ENCODE measurements at regions not wholly inside any gene's neighbourhood (a gene's known extent, or its start where the extent isn't known, plus 50 kb on each side); places are given as distances from the start of the nearest gene placed in this dataset.
"Not testable (repeated sequence)": the region's sequence is repeated elsewhere in the genome, so short reads cannot be mapped to it uniquely, and the experiment has no call there.

- no peak for DNase-seq (ENCODE audit: low read depth in 2 of 2, low spot score in 1 of 2)
These were observed 255.8 kb downstream of the FAM43A start for GRCh38 chr3:194941360-194941955.

DNA sequence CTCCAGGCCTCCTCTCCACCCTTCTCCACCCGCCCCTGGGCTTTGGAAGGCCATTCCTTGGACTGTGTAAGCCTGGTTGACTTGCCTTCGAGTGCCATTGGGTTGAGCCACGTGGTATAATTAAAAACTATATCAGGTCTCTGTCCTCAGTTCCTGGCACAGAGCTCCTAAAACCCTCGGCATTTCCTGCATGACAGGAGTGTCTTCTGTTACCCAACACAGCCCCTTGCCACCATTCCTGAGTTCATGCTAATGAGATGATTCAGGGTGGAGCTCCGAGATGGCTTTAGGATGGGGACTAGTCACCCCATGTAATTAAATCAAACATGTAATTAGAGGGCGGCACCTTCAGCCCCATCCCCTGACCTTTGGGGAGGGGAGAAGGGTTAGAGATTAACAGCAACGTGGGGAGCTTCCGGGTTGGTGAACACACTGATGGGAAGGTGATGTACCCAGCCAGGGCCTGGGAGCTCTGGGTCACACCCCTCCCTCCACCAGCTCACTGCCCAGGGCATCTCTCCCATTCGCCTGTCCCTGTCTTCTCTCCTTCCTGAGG lies 256.4 kb downstream of the FAM43A start:
- no peak for DNase-seq (ENCODE audit: low read depth in 2 of 2, low spot score in 1 of 2)

GRCh38 chr3:194944526-194944925 lies 258.8 kb downstream of the FAM43A start:
- no peak for DNase-seq (ENCODE audit: low read depth in 2 of 2, low spot score in 1 of 2)

DNA sequence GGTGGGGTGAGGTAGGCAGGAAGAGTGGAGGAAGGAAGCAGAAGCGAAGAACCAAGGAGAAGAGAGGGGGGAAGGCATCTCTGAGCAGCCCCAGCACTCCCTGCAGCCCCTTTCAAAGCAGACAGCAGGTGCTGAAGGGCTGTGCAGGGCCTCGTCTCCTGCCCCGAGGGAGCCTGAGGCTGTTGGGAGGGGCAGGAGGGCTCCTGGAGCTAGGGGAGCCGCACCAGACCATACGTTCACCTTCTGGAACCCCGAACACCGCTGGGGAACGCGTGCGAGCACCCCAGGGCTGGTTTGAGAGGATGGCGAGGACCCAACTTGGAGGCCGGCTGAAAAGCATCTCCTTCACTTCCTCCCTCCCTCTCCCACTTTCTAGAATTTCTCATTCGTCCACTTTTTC lies 259.8 kb downstream of the FAM43A start:
- no peak for DNase-seq (ENCODE audit: low read depth in 2 of 2, low spot score in 1 of 2)

- no peak for DNase-seq (ENCODE audit: low read depth in 2 of 2, low spot score in 1 of 2)
These were observed 260.4 kb downstream of the FAM43A start for GRCh38 chr3:194946091-194946490.

GRCh38 chr3:194949592-194949991 lies 263.9 kb downstream of the FAM43A start:
- DNase-seq (ENCODE audit: low read depth in 2 of 2, low spot score in 1 of 2) = no peak

GRCh38 chr3:194950906-194951628 lies 265.4 kb downstream of the FAM43A start:
- no peak for DNase-seq (ENCODE audit: low read depth in 2 of 2, low spot score in 1 of 2)

DNA sequence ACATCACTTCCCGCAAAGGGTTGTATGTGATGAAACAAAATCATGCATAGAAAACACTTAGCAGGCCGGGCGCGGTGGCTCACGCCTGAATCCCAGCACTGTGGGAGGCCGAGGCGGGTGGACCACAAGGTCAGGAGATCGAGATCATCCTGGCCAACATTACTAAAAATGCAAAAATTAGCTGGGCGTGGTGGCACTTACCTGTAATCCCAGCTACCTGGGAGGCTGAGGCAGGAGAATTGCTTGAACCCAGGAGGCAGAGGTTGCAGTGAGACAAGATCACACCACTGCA lies 265.9 kb downstream of the FAM43A start:
- not testable (repeated sequence) for DNase-seq (ENCODE audit: low read depth in 2 of 2, low spot score in 1 of 2)

GRCh38 chr3:194951931-194952582 lies 266.4 kb downstream of the FAM43A start:
- DNase-seq (ENCODE audit: low read depth in 2 of 2, low spot score in 1 of 2) = no peak

GRCh38 chr3:194952841-194953241 lies 267.2 kb downstream of the FAM43A start:
- no peak for DNase-seq (ENCODE audit: low read depth in 2 of 2, low spot score in 1 of 2)

GRCh38 chr3:194953291-194953690 lies 267.6 kb downstream of the FAM43A start:
- DNase-seq (ENCODE audit: low read depth in 2 of 2, low spot score in 1 of 2) = no peak

DNA sequence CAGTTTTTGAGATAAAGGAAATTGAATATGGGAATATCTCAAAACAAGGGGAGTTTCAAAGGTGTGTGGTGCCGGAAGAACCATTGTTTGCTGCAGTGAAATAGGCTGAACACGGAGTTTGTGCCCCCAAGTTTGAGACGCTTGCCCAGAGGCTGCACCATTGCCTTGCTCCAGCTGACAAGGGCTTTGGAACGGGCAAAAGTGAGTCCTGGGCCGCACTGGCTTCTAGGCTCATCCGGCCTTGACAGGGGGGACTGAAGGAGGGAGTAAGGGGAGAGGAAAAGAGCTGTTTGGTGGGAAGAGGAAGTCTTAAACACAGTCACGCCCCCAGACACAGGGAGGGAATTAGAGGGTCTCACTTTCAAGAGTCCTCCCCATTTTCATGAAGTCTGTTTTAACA lies 269.9 kb downstream of the FAM43A start:
- no peak for DNase-seq (ENCODE audit: low read depth in 2 of 2, low spot score in 1 of 2)

GRCh38 chr3:194955979-194956696 lies 270.5 kb downstream of the FAM43A start:
- DNase-seq (ENCODE audit: low read depth in 2 of 2, low spot score in 1 of 2) = no peak

GRCh38 chr3:194956697-194957396 lies 271.2 kb downstream of the FAM43A start:
- no peak for DNase-seq (ENCODE audit: low read depth in 2 of 2, low spot score in 1 of 2)

GRCh38 chr3:194957743-194958240 lies 272.1 kb downstream of the FAM43A start:
- no peak for DNase-seq (ENCODE audit: low read depth in 2 of 2, low spot score in 1 of 2)

DNA sequence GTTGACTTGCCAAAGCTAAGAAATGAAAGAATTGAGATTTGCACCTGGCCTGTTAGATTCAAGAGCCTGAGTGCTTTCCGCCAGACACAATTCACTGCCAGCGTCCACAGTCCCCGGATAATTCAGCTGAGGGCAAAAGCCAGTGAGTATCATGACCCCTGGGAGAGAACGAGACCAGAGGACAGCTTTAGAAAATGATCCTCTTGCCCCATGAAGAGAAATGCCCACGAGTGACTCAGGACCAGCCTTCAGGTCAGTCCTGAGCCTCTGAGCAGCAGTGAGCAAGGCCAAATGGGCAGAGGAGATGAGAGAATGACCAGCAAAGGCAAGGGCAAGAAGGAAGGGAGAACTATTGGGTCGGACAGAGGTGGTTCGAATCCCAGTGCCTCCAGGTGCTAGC lies 273.5 kb downstream of the FAM43A start:
- no peak for DNase-seq (ENCODE audit: low read depth in 2 of 2, low spot score in 1 of 2)

DNA sequence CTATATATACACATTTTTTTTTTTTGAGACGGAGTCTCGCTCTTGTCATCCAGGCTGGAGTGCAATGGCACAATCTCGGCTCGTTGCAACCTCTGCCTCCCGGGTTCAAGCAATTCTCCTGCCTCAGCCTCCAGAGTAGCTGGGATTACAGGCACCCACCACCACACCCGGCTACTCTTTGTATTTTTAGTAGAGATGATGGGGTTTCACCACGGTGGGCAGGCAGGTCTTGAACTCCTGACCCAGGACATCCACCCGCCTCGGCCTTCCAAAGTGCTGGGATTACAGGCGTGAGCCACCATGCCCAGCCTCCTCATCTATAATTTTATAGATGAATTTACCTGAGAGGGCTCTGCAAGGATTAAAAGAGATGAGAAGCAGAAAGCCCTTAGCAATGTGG lies 274.0 kb downstream of the FAM43A start:
- DNase-seq (ENCODE audit: low read depth in 2 of 2, low spot score in 1 of 2) = not testable (repeated sequence)

- no peak for DNase-seq (ENCODE audit: low read depth in 2 of 2, low spot score in 1 of 2)
These were observed 274.9 kb downstream of the FAM43A start for GRCh38 chr3:194960446-194961032.

DNA sequence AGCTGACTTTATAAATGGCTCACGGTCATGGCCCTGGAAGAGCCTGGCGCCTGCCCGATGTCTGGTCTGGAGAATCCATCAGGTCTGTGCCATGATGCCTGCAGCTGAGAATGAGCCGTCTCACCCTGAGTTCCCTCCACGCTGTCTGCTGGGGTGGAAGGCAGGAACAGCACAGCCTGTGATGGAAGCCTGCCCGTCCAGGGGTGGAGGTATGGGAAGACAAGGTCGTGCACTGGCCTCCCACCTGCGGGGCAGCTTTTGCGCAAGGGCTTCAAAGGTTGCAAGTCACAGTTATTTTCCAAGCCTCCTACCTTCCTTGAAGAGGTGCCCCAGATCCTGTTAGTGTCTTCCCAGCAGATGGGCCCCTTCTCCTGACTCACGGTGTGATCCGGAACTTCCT lies 275.5 kb downstream of the FAM43A start:
- DNase-seq (ENCODE audit: low read depth in 2 of 2, low spot score in 1 of 2) = no peak

DNA sequence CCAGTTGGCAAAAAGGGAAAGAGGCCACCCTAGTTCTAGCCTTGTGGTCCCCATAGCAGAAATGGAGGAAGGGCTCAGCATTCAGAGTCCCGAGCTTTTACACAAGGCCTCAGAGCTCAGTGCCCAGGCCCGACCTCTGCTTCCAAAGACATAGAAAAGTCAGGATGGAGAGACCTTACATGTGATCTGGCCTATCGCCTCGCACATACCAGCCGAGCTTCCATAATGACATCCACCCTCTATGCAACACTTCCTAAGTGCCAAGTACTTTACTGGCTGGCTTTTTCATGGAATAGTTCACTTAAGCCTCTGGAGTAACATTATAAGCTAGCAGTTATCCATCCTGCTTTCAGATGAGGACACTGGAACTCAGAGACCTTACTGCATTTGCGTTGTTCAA lies 275.9 kb downstream of the FAM43A start:
- no peak for DNase-seq (ENCODE audit: low read depth in 2 of 2, low spot score in 1 of 2)

GRCh38 chr3:194962056-194962455 lies 276.4 kb downstream of the FAM43A start:
- DNase-seq (ENCODE audit: low read depth in 2 of 2, low spot score in 1 of 2) = no peak
